HepG2 (cell line): ENCODE measurements at regions not wholly inside any gene's neighbourhood (a gene's known extent, or its start where the extent isn't known, plus 50 kb on each side); places are given as distances from the start of the nearest gene placed in this dataset.

Source experiments
- ATAC-seq: fragments of 200-7000 bp; cut with Tn5 transposase; 3 replicates; pipeline ENCODE4 v1.9.1; 2020; ENCODE audit warnings: mild to moderate bottlenecking, moderate library complexity
- BruUV-seq: library from RNA; stranded (reverse); fragments of 400-500 nt; replicated peaks from 2 replicates; lab custom pipeline; 2021; lab: Mats Ljungman, UMichigan
- CTCF ChIA-PET: fragments of 300-600 bp; formaldehyde crosslinking; extraction: SDS; loops from one replicate; lab custom pipeline; 2021; ENCODE audit warnings: low total read pairs, inconsistent platforms, low intra/inter-chr PET ratio; lab: Yijun Ruan, JAX
- POLR2A ChIA-PET: fragments of 350-600 bp; sonication (Branson Sonifier 250); formaldehyde crosslinking; loops from one replicate; lab custom pipeline; 2020; ENCODE audit warnings: antibody characterized with exemption, inconsistent platforms; lab: Yijun Ruan, JAX
- DNase-seq: peaks from one replicate; pipeline ENCODE4 v3.0.0-alpha.2; 2015; ENCODE audit warnings: low spot score
- FAIRE-seq: peaks from 3 replicates; lab custom pipeline; 2011; peaks lifted over from hg19 to GRCh38; lab: Jason Lieb, UNC
- H2AFZ ChIP-seq: one replicate; pipeline ENCODE4 v1.6.1; 2011; ENCODE audit warnings: low read length, inconsistent platforms
- H3K27ac ChIP-seq: fragments of 300-600 bp; 3 replicates; pipeline ENCODE4 v1.8.0; 2011; ENCODE audit warnings: mixed run types, mild to moderate bottlenecking, mixed read lengths, low read length, inconsistent platforms; ENCODE audit not compliant: insufficient read depth; ENCODE audit errors: extremely low read length
- H3K27me3 ChIP-seq, 2 experiments: fragments of 200-600 bp in 1 of 2; 2 replicates in 1 of 2; 3 replicates in 1 of 2; pipeline versions ENCODE4 v1.6.0 to v1.8.0; 2011; ENCODE audit warnings: low read length in 2 of 2, mild to moderate bottlenecking in 2 of 2, moderate library complexity in 2 of 2, inconsistent platforms in 1 of 2; ENCODE audit not compliant: insufficient read depth in 2 of 2, control insufficient read depth in 1 of 2
- H3K36me3 ChIP-seq, 2 experiments: fragments of 200-600 bp in 1 of 2; replicated peaks in 1 of 2; 2 replicates in 1 of 2; 3 replicates in 1 of 2; pipeline versions ENCODE4 v1.5.1 to v1.8.0; 2011; ENCODE audit warnings: low read length in 2 of 2, inconsistent platforms in 1 of 2; ENCODE audit not compliant: insufficient read depth in 2 of 2, control insufficient read depth in 1 of 2
- H3K4me1 ChIP-seq: 2 replicates; pipeline ENCODE4 v1.5.1; 2012; ENCODE audit warnings: low read length, inconsistent platforms; ENCODE audit not compliant: insufficient read depth
- H3K4me2 ChIP-seq: 2 replicates; pipeline ENCODE4 v1.6.0; 2011; ENCODE audit warnings: low read depth, low read length, inconsistent platforms
- H3K4me3 ChIP-seq, 3 experiments: fragments of 200-600 bp in 1 of 3; sonication (generic), shearing (Covaris generic) in 1 of 3; replicated peaks in 1 of 3; 2 replicates each; pipeline ENCODE4 v1.5.1; 2011 to 2016; ENCODE audit warnings: low read length in 3 of 3, inconsistent platforms in 2 of 3, low read depth in 2 of 3, mild to moderate bottlenecking in 2 of 3, control low read depth in 1 of 3, mixed read lengths in 1 of 3; ENCODE audit not compliant: insufficient read depth in 1 of 3
- H3K79me2 ChIP-seq: one replicate; pipeline ENCODE4 v1.6.1; 2011; ENCODE audit warnings: low read length, inconsistent platforms; ENCODE audit not compliant: insufficient read depth
- H3K9ac ChIP-seq: 2 replicates; pipeline ENCODE4 v1.6.0; 2011; ENCODE audit warnings: mild to moderate bottlenecking, low read depth, low read length, inconsistent platforms; ENCODE audit not compliant: insufficient read depth
- H3K9me3 ChIP-seq: 2 replicates; pipeline ENCODE4 v1.5.1; 2012; ENCODE audit warnings: mild to moderate bottlenecking, low read length
- H4K20me1 ChIP-seq: 2 replicates; pipeline ENCODE4 v1.6.0; 2011; ENCODE audit warnings: inconsistent platforms, mild to moderate bottlenecking, low read length, moderate library complexity; ENCODE audit not compliant: insufficient read depth
- ADNP ChIP-seq: sonication (generic); formaldehyde crosslinking; IDR thresholded peaks from 2 replicates; pipeline ENCODE4 v1.4.0; 2020; ENCODE audit warnings: missing genetic modification reagents
- ATM ChIP-seq: fragments of 450-650 bp; IDR thresholded peaks from 2 replicates; pipeline ENCODE4 v1.7.1; 2017; ENCODE audit warnings: mild to moderate bottlenecking, borderline replicate concordance
- CHD4 ChIP-seq: fragments of 200-600 bp; sonication (generic); IDR thresholded peaks from 2 replicates; pipeline ENCODE4 v1.7.0; 2017; ENCODE audit warnings: mild to moderate bottlenecking, low read length, borderline replicate concordance
- EHMT2 ChIP-seq: fragments of 200-600 bp; sonication (generic); IDR thresholded peaks from 2 replicates; pipeline ENCODE4 v1.7.0; 2017; ENCODE audit warnings: antibody characterized with exemption, low read depth, low read length, borderline replicate concordance
- HNRNPH1 ChIP-seq: fragments of 200-400 bp; formaldehyde crosslinking; optimal IDR thresholded peaks from 2 replicates; pipeline ENCODE3; 2017; ENCODE audit warnings: mild to moderate bottlenecking, low read depth, low read length
- KDM1A ChIP-seq: IDR thresholded peaks from 2 replicates; pipeline ENCODE4 v1.6.1; 2016; ENCODE audit warnings: missing compliant biosample characterization
- KLF6 ChIP-seq: IDR thresholded peaks from 2 replicates; pipeline ENCODE4 v1.8.0; 2016; ENCODE audit warnings: missing biosample characterization, missing genetic modification reagents
- ZBTB37 ChIP-seq: sonication (generic); formaldehyde crosslinking; IDR thresholded peaks from 2 replicates; pipeline ENCODE4 v1.4.0; 2020; ENCODE audit warnings: mild to moderate bottlenecking, missing genetic modification reagents
- ZFP37 ChIP-seq: sonication (generic); formaldehyde crosslinking; IDR thresholded peaks from 2 replicates; pipeline ENCODE4 v1.4.0; 2020; ENCODE audit warnings: missing genetic modification reagents, borderline replicate concordance
- ZNF256 ChIP-seq: sonication (generic); formaldehyde crosslinking; conservative IDR thresholded peaks from 2 replicates; pipeline ENCODE4 v1.4.0; 2020; ENCODE audit warnings: missing genetic modification reagents
- ZNF296 ChIP-seq: sonication (generic); formaldehyde crosslinking; conservative IDR thresholded peaks from 2 replicates; pipeline ENCODE4 v1.5.0; 2020; ENCODE audit warnings: mild to moderate bottlenecking, missing genetic modification reagents
- ZNF3 ChIP-seq: IDR thresholded peaks from 2 replicates; pipeline ENCODE4 v1.7.0; 2017; ENCODE audit warnings: inconsistent platforms
- ZNF326 ChIP-seq: sonication (generic); formaldehyde crosslinking; IDR thresholded peaks from 2 replicates; pipeline ENCODE4 v1.4.0; 2020; ENCODE audit warnings: missing genetic modification reagents, borderline replicate concordance
- ZNF672 ChIP-seq: sonication (generic); formaldehyde crosslinking; IDR thresholded peaks from 2 replicates; pipeline ENCODE4 v1.8.1; 2022; ENCODE audit warnings: missing genetic modification reagents
- ZNF773 ChIP-seq: sonication (generic); formaldehyde crosslinking; IDR thresholded peaks from 2 replicates; pipeline ENCODE4 v1.4.0; 2020; ENCODE audit warnings: missing genetic modification reagents, borderline replicate concordance
- WGBS: methylation state at CpG from one replicate; pipeline ENCODE4 v1.1.6; 2017; ENCODE audit warnings: low lambda C conversion rate; 5-methylcytosine and 5-hydroxymethylcytosine counted together
- in situ Hi-C: cut with HindIII; loops from 2 replicates; pipeline ENCODE4 v1.10.0; 2017; ENCODE audit warnings: low pct_unique_long_range_greater_than_20kb; ENCODE audit not compliant: extremely low pct_ligation_motif_present
- intact Hi-C: fragments of 100-400 bp; cut with micrococcal nuclease; formaldehyde crosslinking; loops from one replicate; pipeline ENCODE4 v1.10.0; 2022; ENCODE audit not compliant: unreplicated experiment
- TF ChIP-seq, protein P1 (sequence below): sonication (generic); formaldehyde crosslinking; IDR thresholded peaks from 2 replicates; pipeline ENCODE4 v1.9.0; 2021; ENCODE audit warnings: missing genetic modification reagents, mild to moderate bottlenecking, borderline replicate concordance
- TF ChIP-seq, protein P2 (sequence below): sonication (generic); formaldehyde crosslinking; IDR thresholded peaks from 2 replicates; pipeline ENCODE4 v1.4.0; 2020; ENCODE audit warnings: missing genetic modification reagents, borderline replicate concordance
- TF ChIP-seq, protein P3 (sequence below): sonication (generic); formaldehyde crosslinking; conservative IDR thresholded peaks from 2 replicates; pipeline ENCODE4 v1.8.1; 2023; ENCODE audit warnings: missing genetic modification reagents

- BruUV-seq = no TSS peak
- intact Hi-C loops (no loop called here), in situ Hi-C loops (no loop called here)
- no peaks in the 10 kb centered on the region for H3K79me2 ChIP-seq
- no peaks in the 10 kb centered on the region for H4K20me1 ChIP-seq
- no peaks in the 10 kb centered on the region for H3K4me1 ChIP-seq
- no peak for FAIRE-seq
- ATAC-seq = no peak
- no peaks in the 10 kb centered on the region for H3K9me3 ChIP-seq
- H3K27me3 ChIP-seq = peaks cover 5 to 39% of the 10 kb centered on the region in 2 experiments; a peak in 4 of 5 replicates
- H2AFZ ChIP-seq = no peak overlapping the region
- ChIA-PET CTCF (no interaction called here), POLR2A (no interaction called here)
- H3K36me3 ChIP-seq = no peaks in the 10 kb centered on the region
- no peak overlapping the region for H3K4me3 ChIP-seq
- no peak overlapping the region for H3K27ac ChIP-seq
- WGBS = 5% methylated on average over 5 of the region's 5 CpGs
- H3K9ac ChIP-seq = no peak overlapping the region
- H3K4me2 ChIP-seq = no peak overlapping the region
- TF ChIP-seq ZBTB37 (CRISPR knock-in tag) = no peak
- TF ChIP-seq ZNF296 (CRISPR knock-in tag) = no peak
- TF ChIP-seq, protein P1, sequence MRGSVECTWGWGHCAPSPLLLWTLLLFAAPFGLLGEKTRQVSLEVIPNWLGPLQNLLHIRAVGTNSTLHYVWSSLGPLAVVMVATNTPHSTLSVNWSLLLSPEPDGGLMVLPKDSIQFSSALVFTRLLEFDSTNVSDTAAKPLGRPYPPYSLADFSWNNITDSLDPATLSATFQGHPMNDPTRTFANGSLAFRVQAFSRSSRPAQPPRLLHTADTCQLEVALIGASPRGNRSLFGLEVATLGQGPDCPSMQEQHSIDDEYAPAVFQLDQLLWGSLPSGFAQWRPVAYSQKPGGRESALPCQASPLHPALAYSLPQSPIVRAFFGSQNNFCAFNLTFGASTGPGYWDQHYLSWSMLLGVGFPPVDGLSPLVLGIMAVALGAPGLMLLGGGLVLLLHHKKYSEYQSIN (CRISPR knock-in tag) = no peak
- TF ChIP-seq ZNF773 = no peak
- no peak for TF ChIP-seq HNRNPH1
- TF ChIP-seq ZNF3 = no peak
- TF ChIP-seq KDM1A = no peak
- no peak for TF ChIP-seq ATM
- TF ChIP-seq, protein P2, sequence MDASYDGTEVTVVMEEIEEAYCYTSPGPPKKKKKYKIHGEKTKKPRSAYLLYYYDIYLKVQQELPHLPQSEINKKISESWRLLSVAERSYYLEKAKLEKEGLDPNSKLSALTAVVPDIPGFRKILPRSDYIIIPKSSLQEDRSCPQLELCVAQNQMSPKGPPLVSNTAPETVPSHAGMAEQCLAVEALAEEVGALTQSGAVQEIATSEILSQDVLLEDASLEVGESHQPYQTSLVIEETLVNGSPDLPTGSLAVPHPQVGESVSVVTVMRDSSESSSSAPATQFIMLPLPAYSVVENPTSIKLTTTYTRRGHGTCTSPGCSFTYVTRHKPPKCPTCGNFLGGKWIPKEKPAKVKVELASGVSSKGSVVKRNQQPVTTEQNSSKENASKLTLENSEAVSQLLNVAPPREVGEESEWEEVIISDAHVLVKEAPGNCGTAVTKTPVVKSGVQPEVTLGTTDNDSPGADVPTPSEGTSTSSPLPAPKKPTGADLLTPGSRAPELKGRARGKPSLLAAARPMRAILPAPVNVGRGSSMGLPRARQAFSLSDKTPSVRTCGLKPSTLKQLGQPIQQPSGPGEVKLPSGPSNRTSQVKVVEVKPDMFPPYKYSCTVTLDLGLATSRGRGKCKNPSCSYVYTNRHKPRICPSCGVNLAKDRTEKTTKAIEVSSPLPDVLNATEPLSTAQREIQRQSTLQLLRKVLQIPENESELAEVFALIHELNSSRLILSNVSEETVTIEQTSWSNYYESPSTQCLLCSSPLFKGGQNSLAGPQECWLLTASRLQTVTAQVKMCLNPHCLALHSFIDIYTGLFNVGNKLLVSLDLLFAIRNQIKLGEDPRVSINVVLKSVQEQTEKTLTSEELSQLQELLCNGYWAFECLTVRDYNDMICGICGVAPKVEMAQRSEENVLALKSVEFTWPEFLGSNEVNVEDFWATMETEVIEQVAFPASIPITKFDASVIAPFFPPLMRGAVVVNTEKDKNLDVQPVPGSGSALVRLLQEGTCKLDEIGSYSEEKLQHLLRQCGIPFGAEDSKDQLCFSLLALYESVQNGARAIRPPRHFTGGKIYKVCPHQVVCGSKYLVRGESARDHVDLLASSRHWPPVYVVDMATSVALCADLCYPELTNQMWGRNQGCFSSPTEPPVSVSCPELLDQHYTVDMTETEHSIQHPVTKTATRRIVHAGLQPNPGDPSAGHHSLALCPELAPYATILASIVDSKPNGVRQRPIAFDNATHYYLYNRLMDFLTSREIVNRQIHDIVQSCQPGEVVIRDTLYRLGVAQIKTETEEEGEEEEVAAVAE = no peak
- no peak for TF ChIP-seq ADNP (CRISPR knock-in tag)
- TF ChIP-seq ZNF326 (CRISPR knock-in tag) = no peak
- TF ChIP-seq, protein P3, sequence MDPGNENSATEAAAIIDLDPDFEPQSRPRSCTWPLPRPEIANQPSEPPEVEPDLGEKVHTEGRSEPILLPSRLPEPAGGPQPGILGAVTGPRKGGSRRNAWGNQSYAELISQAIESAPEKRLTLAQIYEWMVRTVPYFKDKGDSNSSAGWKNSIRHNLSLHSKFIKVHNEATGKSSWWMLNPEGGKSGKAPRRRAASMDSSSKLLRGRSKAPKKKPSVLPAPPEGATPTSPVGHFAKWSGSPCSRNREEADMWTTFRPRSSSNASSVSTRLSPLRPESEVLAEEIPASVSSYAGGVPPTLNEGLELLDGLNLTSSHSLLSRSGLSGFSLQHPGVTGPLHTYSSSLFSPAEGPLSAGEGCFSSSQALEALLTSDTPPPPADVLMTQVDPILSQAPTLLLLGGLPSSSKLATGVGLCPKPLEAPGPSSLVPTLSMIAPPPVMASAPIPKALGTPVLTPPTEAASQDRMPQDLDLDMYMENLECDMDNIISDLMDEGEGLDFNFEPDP (CRISPR knock-in tag) = no peak
- TF ChIP-seq ZFP37 (CRISPR knock-in tag) = no peak
- no peak for TF ChIP-seq KLF6 (CRISPR knock-in tag)
- no peak for TF ChIP-seq ZNF672 (CRISPR knock-in tag)
- no peak for TF ChIP-seq CHD4
- TF ChIP-seq EHMT2 = no peak
- TF ChIP-seq ZNF256 (CRISPR knock-in tag) = no peak
- DNase-seq = no peak
Observed at GRCh38 chr6:41404182-41404845, 68.9 kb downstream of the NCR2 start.
